CD4-positive, alpha-beta T cell treated with Interleukin-1 beta for 1 hour (primary cell): ENCODE measurements at regions not wholly inside any gene's neighbourhood (a gene's known extent, or its start where the extent isn't known, plus 50 kb on each side); places are given as distances from the start of the nearest gene placed in this dataset.
"Not testable (repeated sequence)": the region's sequence is repeated elsewhere in the genome, so short reads cannot be mapped to it uniquely, and the experiment has no call there.

Source experiments
- DNase-seq, 2 donors: peaks; one replicate each; pipeline ENCODE4 v3.0.0-alpha.2; 2020 to 2022

GRCh38 chr11:96708219-96708878 is 318.5 kb downstream of the JRKL start:
- DNase-seq, result no peak

GRCh38 chr11:96713301-96713700 is 323.5 kb downstream of the JRKL start:
- DNase-seq, result no peak

GRCh38 chr11:96714689-96715088 is 324.9 kb downstream of the JRKL start:
- DNase-seq, result no peak

GRCh38 chr11:96715208-96715607 is 325.4 kb downstream of the JRKL start:
- DNase-seq, result no peak

- DNase-seq, result no peak
Measured at GRCh38 chr11:96736601-96737000, 346.8 kb downstream of the JRKL start.

- DNase-seq, result no peak
Measured at GRCh38 chr11:96738311-96738710, 348.5 kb downstream of the JRKL start.

- no peak for DNase-seq
Measured at GRCh38 chr11:96741068-96741467, 351.3 kb downstream of the JRKL start.

GRCh38 chr11:96744697-96745096 is 354.9 kb downstream of the JRKL start:
- DNase-seq, result no peak

GRCh38 chr11:96748639-96749370 is 359.0 kb downstream of the JRKL start:
- DNase-seq, result no peak

- DNase-seq, result not testable (repeated sequence)
Measured at GRCh38 chr11:96751807-96752206, 362.0 kb downstream of the JRKL start.

GRCh38 chr11:96752221-96752620 is 362.4 kb downstream of the JRKL start:
- no peak for DNase-seq

GRCh38 chr11:96753997-96754396 is 364.2 kb downstream of the JRKL start:
- DNase-seq, result no peak

GRCh38 chr11:96755209-96755608 is 365.4 kb downstream of the JRKL start:
- DNase-seq, result no peak

GRCh38 chr11:96755752-96756151 is 365.9 kb downstream of the JRKL start:
- DNase-seq, result no peak

GRCh38 chr11:96758957-96759356 is 369.1 kb downstream of the JRKL start:
- DNase-seq, result no peak

- no peak for DNase-seq
Measured at GRCh38 chr11:96760306-96760705, 370.5 kb downstream of the JRKL start.

GRCh38 chr11:96760815-96761214 is 371.0 kb downstream of the JRKL start:
- no peak for DNase-seq

GRCh38 chr11:96761451-96761850 is 371.6 kb downstream of the JRKL start:
- DNase-seq, result no peak

GRCh38 chr11:96763244-96763643 is 373.4 kb downstream of the JRKL start:
- DNase-seq, result no peak

- DNase-seq, result no peak
Measured at GRCh38 chr11:96778272-96778671, 388.5 kb downstream of the JRKL start.

- no peak for DNase-seq
Measured at GRCh38 chr11:96779030-96779429, 389.2 kb downstream of the JRKL start.

- no peak for DNase-seq
Measured at GRCh38 chr11:96781082-96781481, 391.3 kb downstream of the JRKL start.

- DNase-seq, result no peak
Measured at GRCh38 chr11:96782632-96783031, 392.8 kb downstream of the JRKL start.

- no peak for DNase-seq
Measured at GRCh38 chr11:96783311-96783710, 393.5 kb downstream of the JRKL start.

- DNase-seq, result no peak
Measured at GRCh38 chr11:96785073-96785472, 395.3 kb downstream of the JRKL start.
